Lung (tissue), 11 donors: ENCODE measurements at regions not wholly inside any gene's neighbourhood (a gene's known extent, or its start where the extent isn't known, plus 50 kb on each side); places are given as distances from the start of the nearest gene placed in this dataset.

Experiments used
- ATAC-seq: fragments of 200-7000 bp; cut with Tn5 transposase; one replicate; pipeline ENCODE4 v1.9.1; 2020; ENCODE audit warnings: moderate number of reproducible peaks; ENCODE audit not compliant: insufficient read depth, low FRiP score
- DNase-seq, 3 donors: peaks; one replicate each; pipeline ENCODE4 v3.0.0-alpha.2; 2013 to 2017
- H3K27ac ChIP-seq, 2 donors: one replicate each; pipeline ENCODE4 v1.5.1; 2013; ENCODE audit warnings: mild to moderate bottlenecking in 2 of 2, moderate library complexity in 2 of 2, control low read depth in 1 of 2, inconsistent platforms in 1 of 2, low read depth in 1 of 2, low read length in 1 of 2
- H3K27me3 ChIP-seq, 3 donors: one replicate each; pipeline ENCODE4 v1.5.1; 2013; ENCODE audit warnings: low read length in 2 of 3; ENCODE audit not compliant: control insufficient read depth in 3 of 3, insufficient read depth in 3 of 3
- H3K36me3 ChIP-seq, 4 donors: one replicate each; pipeline ENCODE4 v1.5.1; 2013; ENCODE audit warnings: low read length in 4 of 4, mild to moderate bottlenecking in 1 of 4, moderate library complexity in 1 of 4; ENCODE audit not compliant: control insufficient read depth in 4 of 4, insufficient read depth in 4 of 4
- H3K4me1 ChIP-seq, 5 donors: one replicate each; pipeline ENCODE4 v1.5.1; 2013; ENCODE audit warnings: low read length in 5 of 5, mild to moderate bottlenecking in 2 of 5, moderate library complexity in 1 of 5; ENCODE audit not compliant: control insufficient read depth in 5 of 5, insufficient read depth in 5 of 5
- H3K4me3 ChIP-seq: one replicate; pipeline ENCODE4 v1.5.1; 2013; ENCODE audit warnings: mild to moderate bottlenecking, control low read depth, moderate library complexity
- H3K9ac ChIP-seq, 2 donors: one replicate each; pipeline ENCODE4 v1.5.1; 2013; ENCODE audit warnings: low read length in 2 of 2, control low read depth in 1 of 2; ENCODE audit not compliant: insufficient read depth in 1 of 2
- H3K9me3 ChIP-seq, 4 donors: one replicate each; pipeline ENCODE4 v1.5.1; 2013; ENCODE audit warnings: low read length in 3 of 4, mild to moderate bottlenecking in 1 of 4, moderate library complexity in 1 of 4; ENCODE audit not compliant: control insufficient read depth in 4 of 4, insufficient read depth in 3 of 4
- CTCF ChIP-seq: IDR thresholded peaks from 2 replicates; pipeline ENCODE4 v1.5.1; 2012; ENCODE audit warnings: mild to moderate bottlenecking; ENCODE audit errors: control extremely low read depth, extremely low read depth
- WGBS, 2 donors: extraction: QIAGEN DNeasy Blood & Tissue Kit; methylation state at CpG; one replicate each; pipeline ENCODE4 v1.1.7; 2013; 5-methylcytosine and 5-hydroxymethylcytosine counted together
- donor health status: control.
- donor health status: control.
- donor health status: Bipolar disorder and iron deficiency.
- donor health status: healthy.
- donor health status: DM: yes; HTN: yes; CAD: no.

DNA sequence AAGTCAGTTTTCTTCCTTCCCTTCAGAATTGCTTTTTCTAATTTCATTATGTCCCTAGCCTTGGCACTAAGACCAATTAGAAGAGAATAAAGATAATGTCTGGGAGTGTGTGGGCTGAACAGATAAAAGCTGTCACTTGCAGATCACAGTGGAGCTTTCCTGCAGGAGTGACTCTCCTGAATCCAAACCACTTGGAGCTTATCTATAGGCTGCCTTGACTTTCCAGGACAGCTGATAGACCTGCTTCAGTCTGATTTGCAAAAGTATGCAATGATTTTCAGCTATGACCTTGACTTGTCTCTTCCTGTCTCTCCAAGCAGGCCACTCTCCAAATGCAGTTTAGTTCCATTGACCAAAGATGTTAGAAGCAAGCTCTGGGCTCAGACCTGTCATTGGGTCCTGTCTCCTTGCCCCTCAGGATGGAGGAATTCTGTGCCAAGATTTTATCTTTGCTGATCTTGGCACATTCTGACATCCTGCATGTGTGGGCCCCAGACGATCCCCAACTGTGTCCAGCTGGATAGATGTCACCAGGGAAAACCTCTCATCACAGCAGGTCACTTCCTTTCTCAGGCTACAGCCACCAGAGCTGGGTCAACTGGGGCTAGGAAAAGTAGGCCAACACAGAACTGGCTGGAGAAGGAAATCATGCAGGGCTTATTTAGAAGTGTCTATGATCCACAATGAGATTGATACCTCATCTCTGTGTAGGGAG is 120.9 kb upstream of the ZNF438 start:
- Histone ChIP-seq H3K4me1 (peaks cover 0 to 28% (median 8%) of the 10 kb centered on the region in 5 donors), H3K36me3 (no peaks in the 10 kb centered on the region), H3K9ac (no peak overlapping the region), H3K27me3 (no peaks in the 10 kb centered on the region), H3K9me3 (no peaks in the 10 kb centered on the region), H3K27ac (no peak overlapping the region), H3K4me3 (no peak overlapping the region)
- WGBS, 2 donors = 42 to 49% methylated on average over 1 of the region's 1 CpG
- ATAC-seq = no peak
- TF ChIP-seq CTCF = no peak
- DNase-seq = peak in 2 of 3 donors; percentile 41 to 42

GRCh38 chr10:31153161-31153560 is 121.5 kb upstream of the ZNF438 start:
- H3K36me3 ChIP-seq = no peaks in the 10 kb centered on the region
- DNase-seq (no peak), ATAC-seq (no peak)
- H3K9me3 ChIP-seq = no peaks in the 10 kb centered on the region
- TF ChIP-seq CTCF = no peak
- H3K4me3 ChIP-seq = no peak overlapping the region
- WGBS, 2 donors = 94% methylated on average over 7 of the region's 7 CpGs
- no peak overlapping the region for H3K27ac ChIP-seq
- H3K27me3 ChIP-seq = no peaks in the 10 kb centered on the region
- H3K4me1 ChIP-seq = peaks cover 0 to 32% (median 8%) of the 10 kb centered on the region in 5 donors
- H3K9ac ChIP-seq = no peak overlapping the region

DNA sequence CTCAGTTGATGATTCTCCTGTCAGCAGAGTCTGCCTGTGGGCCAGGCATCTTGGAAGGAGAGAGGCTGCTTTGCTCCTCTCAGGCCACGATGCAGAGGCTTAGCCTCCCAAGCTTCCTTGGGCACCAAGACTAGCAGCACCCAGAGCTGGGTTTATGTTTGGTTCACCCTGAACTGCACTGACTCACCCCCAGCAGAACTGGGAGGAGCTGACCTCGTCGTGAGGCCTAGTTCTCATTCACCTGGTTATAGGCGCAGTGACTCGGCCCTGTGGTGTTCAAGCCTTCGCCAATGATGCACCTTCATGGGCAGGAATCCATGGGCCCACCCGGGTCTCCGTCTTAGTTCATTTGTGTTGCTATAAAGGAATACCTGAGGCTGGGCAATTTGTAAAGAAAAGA is 122.0 kb upstream of the ZNF438 start:
- H3K9me3 ChIP-seq = no peaks in the 10 kb centered on the region
- H3K27ac ChIP-seq = no peak overlapping the region
- 96 to 97% methylated on average over 8 of the region's 8 CpGs for WGBS, 2 donors
- H3K36me3 ChIP-seq = no peaks in the 10 kb centered on the region
- peaks cover 0 to 32% (median 8%) of the 10 kb centered on the region in 5 donors for H3K4me1 ChIP-seq
- ATAC-seq (no peak), DNase-seq (no peak)
- H3K27me3 ChIP-seq = no peaks in the 10 kb centered on the region
- no peak overlapping the region for H3K9ac ChIP-seq
- no peak for TF ChIP-seq CTCF
- H3K4me3 ChIP-seq = no peak overlapping the region

- no peak overlapping the region for H3K27ac ChIP-seq
- 60 to 67% methylated on average over 3 of the region's 3 CpGs for WGBS, 2 donors
Measured at GRCh38 chr10:31154996-31155395, 123.3 kb upstream of the ZNF438 start.

More at GRCh38 chr10:31154996-31155395, 123.3 kb upstream of the ZNF438 start:
- DNase-seq (no peak), ATAC-seq (no peak)
- Histone ChIP-seq H3K36me3 (no peaks in the 10 kb centered on the region), H3K4me1 (peaks cover 0 to 32% (median 8%) of the 10 kb centered on the region in 5 donors), H3K9me3 (no peaks in the 10 kb centered on the region), H3K4me3 (no peak overlapping the region), H3K27me3 (no peaks in the 10 kb centered on the region), H3K9ac (no peak overlapping the region)
- TF ChIP-seq CTCF = no peak
